NCI-H69 (cell line): ENCODE measurements at regions not wholly inside any gene's neighbourhood (a gene's known extent, or its start where the extent isn't known, plus 50 kb on each side); places are given as distances from the start of the nearest gene placed in this dataset.

Experiments
- DNase-seq: peaks from one replicate; lab custom pipeline; 2025; lab: John Stamatoyannopoulos, UW

GRCh38 chr18:57087644-57088376 lies 59.1 kb upstream of the BOD1L2 start:
- DNase-seq = no peak

GRCh38 chr18:57088883-57089282 lies 58.0 kb upstream of the BOD1L2 start:
- peak; percentile 93 for DNase-seq

GRCh38 chr18:57089702-57090101 lies 57.2 kb upstream of the BOD1L2 start:
- no peak for DNase-seq

- DNase-seq = no peak
Measured at GRCh38 chr18:57091231-57091630, 55.7 kb upstream of the BOD1L2 start.

GRCh38 chr18:57094175-57094574 lies 52.7 kb upstream of the BOD1L2 start:
- no peak for DNase-seq

GRCh38 chr18:57095884-57096283 lies 51.0 kb upstream of the BOD1L2 start:
- DNase-seq = peak; percentile 65
